Skeletal muscle tissue (tissue), 3 donors: ENCODE measurements at regions not wholly inside any gene's neighbourhood (a gene's known extent, or its start where the extent isn't known, plus 50 kb on each side); places are given as distances from the start of the nearest gene placed in this dataset.

ENCODE experiments used
- H3K27ac ChIP-seq: one replicate; pipeline ENCODE4 v1.7.0; 2013; ENCODE audit warnings: mild to moderate bottlenecking, low read depth, low read length, inconsistent platforms
- H3K27me3 ChIP-seq, 3 donors: one replicate each; pipeline ENCODE4 v1.7.0; 2013; ENCODE audit warnings: low read length in 3 of 3; ENCODE audit not compliant: control insufficient read depth in 3 of 3, insufficient read depth in 3 of 3
- H3K36me3 ChIP-seq, 3 donors: one replicate each; pipeline ENCODE4 v1.7.0; 2013; ENCODE audit warnings: low read length in 3 of 3; ENCODE audit not compliant: control insufficient read depth in 3 of 3, insufficient read depth in 3 of 3
- H3K4me1 ChIP-seq, 3 donors: one replicate each; pipeline ENCODE4 v1.7.0; 2013; ENCODE audit warnings: low read length in 3 of 3, mild to moderate bottlenecking in 3 of 3; ENCODE audit not compliant: control insufficient read depth in 3 of 3, insufficient read depth in 3 of 3
- H3K4me3 ChIP-seq, 3 donors: one replicate each; pipeline ENCODE4 v1.7.0; 2013; ENCODE audit warnings: low read length in 3 of 3
- H3K9ac ChIP-seq, 3 donors: one replicate each; pipeline ENCODE4 v1.7.0; 2013; ENCODE audit warnings: low read length in 3 of 3, mild to moderate bottlenecking in 3 of 3, moderate library complexity in 2 of 3, low read depth in 1 of 3
- H3K9me3 ChIP-seq, 3 donors: one replicate each; pipeline ENCODE4 v1.7.0; 2013; ENCODE audit warnings: low read length in 3 of 3; ENCODE audit not compliant: control insufficient read depth in 3 of 3
- donor health status: Osteomylitis.

- H3K4me3 ChIP-seq = no peak overlapping the region
- peaks cover 0 to 2% (median 0%) of the 10 kb centered on the region in 3 donors for H3K4me1 ChIP-seq
- no peak overlapping the region for H3K9ac ChIP-seq
- H3K9me3 ChIP-seq = no peaks in the 10 kb centered on the region
- no peak overlapping the region for H3K27ac ChIP-seq
- H3K27me3 ChIP-seq = peaks cover 5 to 7% (median 7%) of the 10 kb centered on the region in 3 donors
- no peaks in the 10 kb centered on the region for H3K36me3 ChIP-seq
These were observed 87.8 kb upstream of the ATF3 start for GRCh38 chr1:212520746-212521145.

DNA sequence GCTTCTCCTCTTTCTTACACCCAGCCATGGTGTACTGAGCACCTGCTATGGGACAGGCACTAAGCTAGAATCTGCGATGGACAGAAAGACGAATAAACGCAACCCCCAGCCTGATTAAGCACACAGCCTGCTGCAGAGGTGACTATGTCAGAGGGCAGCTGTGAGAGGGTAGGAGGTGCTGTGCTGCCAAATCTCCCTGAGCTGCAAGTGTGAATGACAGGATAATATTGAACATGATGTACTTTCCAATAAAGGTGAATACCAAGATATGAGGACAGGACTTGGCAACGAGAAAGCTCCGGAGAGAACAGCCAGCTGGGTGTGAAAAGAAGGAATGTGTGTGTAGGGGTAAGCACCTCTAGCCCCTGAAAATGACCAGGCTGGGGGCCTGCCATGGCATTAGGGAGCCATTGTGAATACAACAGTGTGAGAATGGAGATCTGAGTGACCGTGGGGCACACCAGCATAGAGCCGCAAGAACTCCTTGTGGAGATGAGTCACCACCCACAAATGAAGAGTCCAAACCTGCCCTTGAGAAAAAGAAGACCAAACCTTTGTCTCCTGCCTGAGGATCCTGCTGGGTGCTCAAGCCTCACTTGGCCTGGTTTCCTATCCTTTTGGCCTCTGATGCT is 83.0 kb upstream of the ATF3 start:
- H3K4me3 ChIP-seq = no peak overlapping the region
- no peak overlapping the region for H3K9ac ChIP-seq
- no peaks in the 10 kb centered on the region for H3K36me3 ChIP-seq
- no peaks in the 10 kb centered on the region for H3K27me3 ChIP-seq
- H3K4me1 ChIP-seq = no peaks in the 10 kb centered on the region
- no peak overlapping the region for H3K27ac ChIP-seq
- H3K9me3 ChIP-seq = no peaks in the 10 kb centered on the region

DNA sequence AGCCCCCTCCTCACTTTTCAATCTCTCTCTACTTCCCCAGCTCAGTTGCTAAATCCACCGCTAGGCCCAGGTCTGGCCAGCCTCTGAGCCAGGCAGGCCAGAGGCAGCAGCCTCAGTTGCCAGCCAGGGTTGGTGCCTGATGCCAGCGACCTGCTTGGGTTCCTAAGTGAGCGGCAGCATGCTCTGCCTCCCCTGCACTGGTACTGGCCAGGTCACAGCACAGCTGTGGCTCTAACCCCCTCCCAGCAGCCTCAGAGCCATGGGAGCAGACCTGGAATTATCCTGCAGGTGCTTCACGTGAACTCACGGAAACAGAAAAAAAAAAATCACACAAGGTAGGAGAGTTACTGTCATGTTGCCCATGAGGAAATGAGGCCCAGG is 82.5 kb upstream of the ATF3 start:
- H3K36me3 ChIP-seq = no peaks in the 10 kb centered on the region
- no peaks in the 10 kb centered on the region for H3K9me3 ChIP-seq
- H3K4me3 ChIP-seq = no peak overlapping the region
- no peak overlapping the region for H3K27ac ChIP-seq
- H3K9ac ChIP-seq = no peak overlapping the region
- H3K27me3 ChIP-seq = no peaks in the 10 kb centered on the region
- no peaks in the 10 kb centered on the region for H3K4me1 ChIP-seq

GRCh38 chr1:212528501-212528900 is 80.1 kb upstream of the ATF3 start:
- Histone ChIP-seq H3K9ac (no peak overlapping the region), H3K4me1 (no peaks in the 10 kb centered on the region), H3K27me3 (no peaks in the 10 kb centered on the region), H3K4me3 (no peak overlapping the region), H3K9me3 (no peaks in the 10 kb centered on the region), H3K36me3 (no peaks in the 10 kb centered on the region), H3K27ac (no peak overlapping the region)

DNA sequence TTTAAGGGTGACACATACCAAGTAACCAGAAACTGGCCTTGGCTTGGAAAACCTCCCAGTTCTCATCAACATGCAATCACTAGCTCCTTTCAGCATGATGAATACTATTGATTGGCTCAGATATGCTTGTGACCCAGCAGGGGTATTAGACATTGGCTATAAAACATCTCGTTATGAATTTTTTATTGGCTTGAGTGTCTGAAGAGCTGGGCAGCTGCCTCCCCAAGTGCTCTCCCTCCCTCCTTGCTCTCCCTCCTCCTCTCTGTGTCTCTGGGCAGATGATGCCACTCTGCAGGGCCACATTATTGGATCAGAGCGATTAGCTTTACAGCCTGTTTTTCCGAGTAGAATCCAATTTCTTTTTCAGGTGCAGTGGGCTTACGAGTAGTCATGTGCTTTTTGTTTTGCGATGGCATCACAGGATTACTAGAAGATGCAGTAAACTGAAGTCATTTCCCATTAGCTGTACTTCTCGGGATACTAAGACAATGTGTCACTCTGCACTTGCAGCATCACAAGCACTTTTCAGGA is 79.3 kb upstream of the ATF3 start:
- Histone ChIP-seq H3K9me3 (no peaks in the 10 kb centered on the region), H3K9ac (no peak overlapping the region), H3K4me1 (no peaks in the 10 kb centered on the region), H3K4me3 (no peak overlapping the region), H3K27me3 (no peaks in the 10 kb centered on the region), H3K36me3 (no peaks in the 10 kb centered on the region), H3K27ac (no peak overlapping the region)

- no peaks in the 10 kb centered on the region for H3K36me3 ChIP-seq
- no peaks in the 10 kb centered on the region for H3K27me3 ChIP-seq
- H3K27ac ChIP-seq = no peak overlapping the region
- no peaks in the 10 kb centered on the region for H3K4me1 ChIP-seq
- H3K9ac ChIP-seq = no peak overlapping the region
- H3K9me3 ChIP-seq = no peaks in the 10 kb centered on the region
- no peak overlapping the region for H3K4me3 ChIP-seq
These were observed 77.3 kb upstream of the ATF3 start for GRCh38 chr1:212531267-212531666.

GRCh38 chr1:212531796-212532195 is 76.8 kb upstream of the ATF3 start:
- H3K4me1 ChIP-seq = no peaks in the 10 kb centered on the region
- H3K4me3 ChIP-seq = no peak overlapping the region
- H3K9me3 ChIP-seq = no peaks in the 10 kb centered on the region
- no peak overlapping the region for H3K9ac ChIP-seq
- no peak overlapping the region for H3K27ac ChIP-seq
- H3K27me3 ChIP-seq = no peaks in the 10 kb centered on the region
- no peaks in the 10 kb centered on the region for H3K36me3 ChIP-seq

GRCh38 chr1:212532469-212533147 is 76.0 kb upstream of the ATF3 start:
- Histone ChIP-seq H3K9ac (no peak overlapping the region), H3K27me3 (no peaks in the 10 kb centered on the region)

GRCh38 chr1:212533148-212533517 is 75.4 kb upstream of the ATF3 start:
- Histone ChIP-seq H3K9me3 (no peaks in the 10 kb centered on the region), H3K27ac (no peak overlapping the region), H3K27me3 (no peaks in the 10 kb centered on the region), H3K4me1 (no peaks in the 10 kb centered on the region), H3K36me3 (no peaks in the 10 kb centered on the region), H3K9ac (no peak overlapping the region), H3K4me3 (no peak overlapping the region)

More at GRCh38 chr1:212532469-212533147, 76.0 kb upstream of the ATF3 start:
- Histone ChIP-seq H3K36me3 (no peaks in the 10 kb centered on the region), H3K27ac (no peak overlapping the region), H3K4me1 (no peaks in the 10 kb centered on the region), H3K9me3 (no peaks in the 10 kb centered on the region), H3K4me3 (no peak overlapping the region)

- Histone ChIP-seq H3K9me3 (no peaks in the 10 kb centered on the region), H3K9ac (no peak overlapping the region), H3K4me1 (no peaks in the 10 kb centered on the region), H3K27ac (no peak overlapping the region), H3K27me3 (no peaks in the 10 kb centered on the region), H3K36me3 (no peaks in the 10 kb centered on the region), H3K4me3 (no peak overlapping the region)
These were observed 72.0 kb upstream of the ATF3 start for GRCh38 chr1:212536586-212536985.
